Tibial artery (tissue), 4 donors: ENCODE measurements at regions not wholly inside any gene's neighbourhood (a gene's known extent, or its start where the extent isn't known, plus 50 kb on each side); places are given as distances from the start of the nearest gene placed in this dataset.
"Not testable (repeated sequence)": the region's sequence is repeated elsewhere in the genome, so short reads cannot be mapped to it uniquely, and the experiment has no call there.

Source experiments
- DNase-seq, 2 donors: peaks; one replicate each; pipeline ENCODE4 v3.0.0-alpha.2; 2019
- H3K27ac ChIP-seq, 2 donors: fragments of 200-600 bp; sonication (generic) in 1 of 2; 1 replicate in 1 of 2; 2 replicates in 1 of 2; pipeline ENCODE4 v1.5.1; 2018 to 2019; ENCODE audit warnings: mild to moderate bottlenecking in 1 of 2
- H3K27me3 ChIP-seq, 2 donors: fragments of 200-600 bp; sonication (generic) in 1 of 2; one replicate each; pipeline versions ENCODE4 v1.5.1 to v1.6.0; 2016 to 2019
- H3K36me3 ChIP-seq, 3 donors: fragments of 200-600 bp; sonication (generic) in 2 of 3; one replicate each; pipeline ENCODE4 v1.5.1; 2016 to 2019; ENCODE audit warnings: mild to moderate bottlenecking in 2 of 3
- H3K4me1 ChIP-seq, 4 donors: fragments of 200-600 bp; sonication (generic) in 2 of 4; 1 replicate in 3 of 4; 2 replicates in 1 of 4; pipeline ENCODE4 v1.5.1; 2016 to 2019
- H3K4me3 ChIP-seq, 2 donors: fragments of 200-600 bp; sonication (generic) in 1 of 2; 1 replicate in 1 of 2; 2 replicates in 1 of 2; pipeline ENCODE4 v1.5.1; 2018 to 2019; ENCODE audit warnings: mild to moderate bottlenecking in 2 of 2
- H3K9me3 ChIP-seq, 3 donors: fragments of 200-600 bp; sonication (generic) in 1 of 3; one replicate each; pipeline ENCODE4 v1.5.1; 2016 to 2019
- CTCF ChIP-seq, 2 experiments: fragments of 200-600 bp in 1 of 2; fragments of 450-650 bp in 1 of 2; IDR thresholded peaks; one replicate each; pipeline ENCODE4 v1.5.1; 2017 to 2019; ENCODE audit warnings: antibody characterized with exemption in 2 of 2, mild to moderate bottlenecking in 1 of 2, moderate library complexity in 1 of 2
- intact Hi-C: fragments of 100-400 bp; cut with DNase I; formaldehyde crosslinking; loops from one replicate; pipeline ENCODE4 v1.15.0; 2023; ENCODE audit warnings: low total_unique reads

DNA sequence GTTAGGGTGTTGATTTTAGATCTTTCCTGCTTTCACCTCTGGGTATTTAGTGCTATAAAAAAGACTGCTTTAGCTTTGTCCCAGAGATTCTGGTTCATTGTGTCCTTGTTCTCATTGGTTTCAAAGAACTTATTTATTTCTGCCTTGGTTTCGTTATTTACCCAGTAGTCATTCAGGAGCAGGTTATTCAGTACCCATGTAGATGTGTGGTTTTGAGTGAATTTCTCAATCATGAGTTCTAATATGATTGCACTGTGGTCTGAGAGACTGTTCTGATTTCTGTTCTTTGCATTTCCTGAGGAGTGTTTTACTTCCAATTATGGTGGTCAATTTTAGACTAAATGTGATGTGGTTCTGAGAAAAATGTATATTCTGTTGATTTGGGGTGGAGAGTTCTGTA, 167.1 kb upstream of the KYNU start:
- H3K4me1 ChIP-seq, result no peaks in the 10 kb centered on the region
- H3K36me3 ChIP-seq, result no peaks in the 10 kb centered on the region
- H3K27ac ChIP-seq, result no peak overlapping the region
- no peak overlapping the region for H3K4me3 ChIP-seq
- TF ChIP-seq CTCF (IDR thresholded peaks at IDR 0.05), result no peak
- H3K27me3 ChIP-seq, result no peaks in the 10 kb centered on the region
- no peaks in the 10 kb centered on the region for H3K9me3 ChIP-seq
- no peak for DNase-seq
- intact Hi-C loops, result no loop called here

DNA sequence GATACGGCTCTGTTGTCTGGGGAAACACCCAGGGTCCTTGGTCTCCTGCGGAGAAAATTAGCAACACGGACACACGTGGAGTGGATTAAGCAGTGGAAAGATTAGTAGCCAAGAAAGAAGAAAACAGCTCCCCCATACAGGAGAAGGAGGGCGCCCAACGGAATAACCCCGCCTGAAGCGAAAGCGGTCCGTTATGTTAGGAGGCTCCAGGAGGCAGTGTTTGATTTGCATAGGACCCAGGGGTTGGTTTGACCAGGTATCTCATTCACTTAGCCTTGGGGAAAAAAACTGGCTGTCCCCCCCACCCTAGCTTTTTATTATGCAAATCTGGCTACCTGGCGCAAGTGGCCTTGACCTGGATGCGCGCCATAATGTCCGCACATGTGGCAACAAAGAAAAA, 170.1 kb upstream of the KYNU start:
- Histone ChIP-seq H3K9me3 (no peaks in the 10 kb centered on the region), H3K4me1 (no peaks in the 10 kb centered on the region), H3K4me3 (no peak overlapping the region), H3K36me3 (no peaks in the 10 kb centered on the region), H3K27ac (no peak overlapping the region), H3K27me3 (no peaks in the 10 kb centered on the region)
- no peak for DNase-seq
- TF ChIP-seq CTCF (IDR thresholded peaks at IDR 0.05), result no peak
- intact Hi-C loops, result no loop called here

DNA sequence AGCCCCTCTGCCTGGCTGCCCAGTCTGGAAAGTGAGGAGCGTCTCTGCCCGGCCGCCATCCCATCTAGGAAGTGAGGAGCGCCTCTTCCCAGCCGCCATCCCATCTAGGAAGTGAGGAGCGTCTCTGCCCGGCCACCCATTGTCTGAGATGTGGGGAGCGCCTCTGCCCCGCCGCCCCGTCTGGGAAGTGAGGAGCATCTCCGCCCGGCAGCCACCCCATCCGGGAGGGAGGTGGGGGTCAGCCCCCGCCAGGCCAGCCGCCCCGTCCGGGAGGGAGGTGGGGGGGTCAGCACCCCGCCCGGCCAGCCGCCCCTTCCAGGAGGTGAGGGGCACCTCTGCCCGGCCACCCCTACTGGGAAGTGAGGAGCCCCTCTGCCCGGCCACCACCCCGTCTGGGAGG, 175.1 kb upstream of the KYNU start:
- H3K27me3 ChIP-seq, H3K9me3 ChIP-seq, H3K36me3 ChIP-seq, H3K27ac ChIP-seq, DNase-seq, intact Hi-C loops, H3K4me1 ChIP-seq, H3K4me3 ChIP-seq: not testable (repeated sequence)

- DNase-seq, H3K4me1 ChIP-seq, H3K27me3 ChIP-seq, H3K27ac ChIP-seq, H3K9me3 ChIP-seq, intact Hi-C loops, H3K4me3 ChIP-seq, H3K36me3 ChIP-seq: not testable (repeated sequence)
Measured at GRCh38 chr2:142695350-142696257, 181.9 kb upstream of the KYNU start.

GRCh38 chr2:142694282-142694681, 183.2 kb upstream of the KYNU start:
- TF ChIP-seq CTCF (IDR thresholded peaks at IDR 0.05), result no peak

GRCh38 chr2:142693171-142693950, 184.1 kb upstream of the KYNU start:
- Histone ChIP-seq H3K9me3 (no peaks in the 10 kb centered on the region), H3K27me3 (no peaks in the 10 kb centered on the region), H3K27ac (no peak overlapping the region), H3K4me3 (no peak overlapping the region), H3K4me1 (no peaks in the 10 kb centered on the region), H3K36me3 (no peaks in the 10 kb centered on the region)
- intact Hi-C loops, result no loop called here
- TF ChIP-seq CTCF (IDR thresholded peaks at IDR 0.05), result no peak
- DNase-seq, result no peak

More at GRCh38 chr2:142694282-142694681, 183.2 kb upstream of the KYNU start:
- Histone ChIP-seq H3K9me3 (no peaks in the 10 kb centered on the region), H3K4me3 (no peak overlapping the region), H3K4me1 (no peaks in the 10 kb centered on the region), H3K36me3 (no peaks in the 10 kb centered on the region), H3K27ac (no peak overlapping the region), H3K27me3 (no peaks in the 10 kb centered on the region)
- no peak for DNase-seq
- intact Hi-C loops, result no loop called here
